ENCODE measurements at regions not wholly inside any gene's neighbourhood (a gene's known extent, or its start where the extent isn't known, plus 50 kb on each side); places are given as distances from the start of the nearest gene placed in this dataset.

GRCh38 chr13:70829748-70830147 lies 721.5 kb upstream of the KLHL1 start:
- H3K27ac ChIP-seq (ENCODE audit: control insufficient read depth, insufficient read depth, low read length) = no peak overlapping the region
- dilution Hi-C loops (cut with MboI; ENCODE audit: extremely low pct_ligation_motif_present, low sequenced_read_pairs) = no loop called here
- H3K4me3 ChIP-seq (ENCODE audit: control insufficient read depth in 2 of 3, extremely low read depth in 1 of 3, insufficient read depth in 2 of 3, low read depth in 1 of 3, low read length in 3 of 3) = no peak overlapping the region
- no peak for FAIRE-seq
- no peak overlapping the region for H2AFZ ChIP-seq (ENCODE audit: control insufficient read depth, low read length)
- H3K4me2 ChIP-seq (ENCODE audit: control insufficient read depth, extremely low read depth, insufficient read depth, low read depth, low read length) = no peak overlapping the region
- TF ChIP-seq EZH2 (IDR thresholded peaks at IDR 0.05; ENCODE audit: low read length) = no peak
- TF ChIP-seq CTCF (optimal IDR thresholded peaks at IDR 0.05 in 1 of 3, IDR thresholded peaks at IDR 0.05 in 1 of 3, conservative IDR thresholded peaks at IDR 0.05 in 1 of 3; ENCODE audit: extremely low read depth in 1 of 3, insufficient read depth in 2 of 3, low read length in 3 of 3) = no peak
- no peak for DNase-seq (ENCODE audit: low read depth, low spot score)
- no peak overlapping the region for H3K9ac ChIP-seq (ENCODE audit: control insufficient read depth, extremely low read depth, insufficient read depth, low read length)
- no peaks in the 10 kb centered on the region for H3K9me1 ChIP-seq (ENCODE audit: control insufficient read depth, extremely low read depth, insufficient read depth, low read length)
- no peaks in the 10 kb centered on the region for H3K4me1 ChIP-seq (ENCODE audit: control insufficient read depth, extremely low read depth, insufficient read depth, low read length)
- no peaks in the 10 kb centered on the region for H3K36me3 ChIP-seq (ENCODE audit: control insufficient read depth in 2 of 2, extremely low read depth in 1 of 2, insufficient read depth in 2 of 2, low read length in 2 of 2)
- H3K9me3 ChIP-seq (ENCODE audit: control insufficient read depth, low read depth, low read length) = no peaks in the 10 kb centered on the region
- no peaks in the 10 kb centered on the region for H3K79me2 ChIP-seq (ENCODE audit: control insufficient read depth, insufficient read depth, low read length)
- H4K20me1 ChIP-seq (ENCODE audit: control insufficient read depth, extremely low read depth, insufficient read depth, low read length) = no peaks in the 10 kb centered on the region
- no peaks in the 10 kb centered on the region for H3K27me3 ChIP-seq (ENCODE audit: control insufficient read depth, extremely low read depth, insufficient read depth, low read length)

- no peaks in the 10 kb centered on the region for H3K4me1 ChIP-seq (ENCODE audit: control insufficient read depth, extremely low read depth, insufficient read depth, low read length)
- H3K36me3 ChIP-seq (ENCODE audit: control insufficient read depth in 2 of 2, extremely low read depth in 1 of 2, insufficient read depth in 2 of 2, low read length in 2 of 2) = no peaks in the 10 kb centered on the region
- no peaks in the 10 kb centered on the region for H3K79me2 ChIP-seq (ENCODE audit: control insufficient read depth, insufficient read depth, low read length)
- H3K4me3 ChIP-seq (ENCODE audit: control insufficient read depth in 2 of 3, extremely low read depth in 1 of 3, insufficient read depth in 2 of 3, low read depth in 1 of 3, low read length in 3 of 3) = no peak overlapping the region
- H3K27me3 ChIP-seq (ENCODE audit: control insufficient read depth, extremely low read depth, insufficient read depth, low read length) = no peaks in the 10 kb centered on the region
- FAIRE-seq (no peak), DNase-seq (ENCODE audit: low read depth, low spot score) (no peak)
- TF ChIP-seq EZH2 (IDR thresholded peaks at IDR 0.05; ENCODE audit: low read length) (no peak), CTCF (optimal IDR thresholded peaks at IDR 0.05 in 1 of 3, IDR thresholded peaks at IDR 0.05 in 1 of 3, conservative IDR thresholded peaks at IDR 0.05 in 1 of 3; ENCODE audit: extremely low read depth in 1 of 3, insufficient read depth in 2 of 3, low read length in 3 of 3) (no peak)
- H2AFZ ChIP-seq (ENCODE audit: control insufficient read depth, low read length) = no peak overlapping the region
- H3K4me2 ChIP-seq (ENCODE audit: control insufficient read depth, extremely low read depth, insufficient read depth, low read depth, low read length) = no peak overlapping the region
- no peak overlapping the region for H3K9ac ChIP-seq (ENCODE audit: control insufficient read depth, extremely low read depth, insufficient read depth, low read length)
- no peaks in the 10 kb centered on the region for H3K9me1 ChIP-seq (ENCODE audit: control insufficient read depth, extremely low read depth, insufficient read depth, low read length)
- H4K20me1 ChIP-seq (ENCODE audit: control insufficient read depth, extremely low read depth, insufficient read depth, low read length) = no peaks in the 10 kb centered on the region
- H3K27ac ChIP-seq (ENCODE audit: control insufficient read depth, insufficient read depth, low read length) = no peak overlapping the region
- dilution Hi-C loops (cut with MboI; ENCODE audit: extremely low pct_ligation_motif_present, low sequenced_read_pairs) = no loop called here
- H3K9me3 ChIP-seq (ENCODE audit: control insufficient read depth, low read depth, low read length) = no peaks in the 10 kb centered on the region
Observed at GRCh38 chr13:70817576-70817975, 709.3 kb upstream of the KLHL1 start.
